GM18861 (cell line): ENCODE measurements at regions not wholly inside any gene's neighbourhood (a gene's known extent, or its start where the extent isn't known, plus 50 kb on each side); places are given as distances from the start of the nearest gene placed in this dataset.

Experiments
- ATAC-seq: cut with Tn5 transposase; IDR thresholded peaks from one replicate; pipeline ENCODE4 v1.9.1; 2021; ENCODE audit not compliant: unreplicated experiment

GRCh38 chr5:5017827-5018577 is 122.1 kb upstream of the ADAMTS16 start:
- no peak for ATAC-seq

DNA sequence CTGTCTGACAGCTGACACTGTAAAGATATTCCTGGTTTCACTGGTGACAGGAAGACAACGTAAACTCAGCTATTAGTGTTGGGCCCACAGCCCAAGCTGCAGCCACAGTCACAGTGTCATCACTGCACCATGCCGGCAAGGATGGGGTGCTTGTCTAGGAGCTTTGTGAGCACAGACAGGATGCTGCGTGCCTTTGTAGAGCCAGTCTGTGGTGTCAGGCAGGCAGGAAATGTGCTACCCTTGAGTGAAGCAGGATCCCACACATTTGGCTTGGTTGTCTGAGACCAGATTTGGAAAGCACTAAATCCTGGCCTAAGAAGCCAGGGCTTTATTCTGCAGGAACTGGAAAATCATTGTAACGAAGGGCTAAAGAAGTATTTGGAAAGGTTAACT is 121.6 kb upstream of the ADAMTS16 start:
- ATAC-seq: no peak

DNA sequence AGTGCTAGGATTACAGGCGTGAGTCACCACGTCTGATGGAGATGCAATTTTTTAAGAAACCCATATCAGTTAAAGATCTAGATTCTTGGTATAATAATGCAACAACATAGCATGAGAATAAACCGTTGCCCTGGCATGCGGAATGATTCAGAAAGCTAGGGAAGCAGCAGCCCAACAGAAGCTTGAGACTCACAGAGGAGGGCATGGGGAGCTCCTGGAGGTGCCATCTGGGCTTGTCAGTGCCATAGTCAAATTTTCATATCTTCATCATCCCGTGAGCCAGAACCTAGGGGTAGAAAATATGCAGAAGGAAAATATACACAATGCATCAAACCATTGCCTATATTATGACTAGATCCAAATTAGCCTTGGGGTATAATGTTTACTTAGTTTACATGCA is 118.7 kb upstream of the ADAMTS16 start:
- no peak for ATAC-seq

DNA sequence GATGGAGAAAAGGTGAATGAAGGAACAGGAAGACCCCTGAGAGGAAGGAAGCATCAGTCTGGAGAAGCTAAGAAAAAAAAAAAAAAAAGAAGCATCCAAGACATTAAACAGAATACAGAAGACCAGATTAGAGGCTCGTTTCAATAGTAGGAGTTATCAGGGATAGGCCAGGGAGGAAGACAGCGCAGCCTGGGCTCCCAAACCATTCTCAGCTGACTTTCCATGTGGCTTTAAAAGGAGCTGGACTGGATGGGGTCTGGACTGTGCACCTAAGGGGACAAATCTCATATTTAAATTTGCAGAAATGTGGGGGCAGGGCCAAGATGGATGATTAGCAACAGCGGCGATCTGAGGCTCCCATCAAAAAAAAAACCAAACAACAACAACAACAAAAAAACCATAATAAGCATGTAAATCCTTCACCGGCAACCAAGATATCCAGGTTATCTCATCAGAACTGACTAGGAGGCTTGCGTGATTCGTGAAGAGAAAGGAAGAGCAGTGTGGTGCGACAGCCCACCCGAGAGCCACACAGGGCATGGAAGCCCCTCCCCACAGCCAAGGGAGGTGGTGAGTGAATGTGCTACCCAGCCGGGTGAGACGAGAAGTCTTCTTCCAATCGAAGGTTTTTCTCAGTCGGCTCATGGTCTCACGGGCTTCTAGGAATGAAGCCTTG is 114.9 kb upstream of the ADAMTS16 start:
- no peak for ATAC-seq

- no peak for ATAC-seq
Observed at GRCh38 chr5:5025774-5026408, 114.2 kb upstream of the ADAMTS16 start.

DNA sequence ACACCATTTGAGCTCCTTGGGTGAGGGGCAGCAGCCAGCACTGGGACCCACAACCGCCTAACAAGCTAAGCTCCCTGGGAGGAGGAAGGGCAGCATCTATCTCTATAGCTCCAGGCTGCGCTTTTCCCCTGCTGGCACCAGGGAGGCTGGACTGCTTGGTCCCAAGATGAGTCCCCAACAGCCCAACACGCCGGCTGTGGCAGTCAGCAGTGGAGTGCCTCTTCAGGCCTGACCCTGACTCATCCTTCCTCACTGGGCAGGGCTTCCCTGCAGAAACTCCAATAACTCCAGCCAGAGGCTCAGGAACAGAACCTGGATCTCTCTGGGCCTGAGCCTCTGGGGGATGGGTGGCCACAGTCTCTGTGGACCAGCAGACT is 113.7 kb upstream of the ADAMTS16 start:
- no peak for ATAC-seq

- ATAC-seq: no peak
Observed at GRCh38 chr5:5031665-5032064, 108.5 kb upstream of the ADAMTS16 start.

DNA sequence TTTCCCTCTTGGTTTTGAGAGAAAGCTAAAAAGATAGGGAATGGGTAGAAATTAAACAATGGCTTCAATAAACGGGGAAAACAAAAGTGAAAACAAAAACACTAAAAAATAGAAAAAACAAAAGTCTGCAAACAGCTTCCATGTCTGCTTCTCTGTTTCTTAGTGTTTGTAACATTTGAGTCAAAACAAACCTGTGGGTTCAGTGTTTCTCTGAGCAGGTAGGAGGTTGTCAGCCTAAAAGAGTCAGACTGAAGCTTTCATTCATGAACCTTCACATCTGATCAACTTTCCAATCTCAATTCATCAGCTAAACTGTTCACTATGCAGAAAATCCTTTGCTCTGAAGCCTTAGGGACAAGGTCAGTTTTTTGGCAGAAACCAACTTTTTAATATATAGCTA is 102.5 kb upstream of the ADAMTS16 start:
- no peak for ATAC-seq

- no peak for ATAC-seq
Observed at GRCh38 chr5:5039918-5040317, 100.2 kb upstream of the ADAMTS16 start.

DNA sequence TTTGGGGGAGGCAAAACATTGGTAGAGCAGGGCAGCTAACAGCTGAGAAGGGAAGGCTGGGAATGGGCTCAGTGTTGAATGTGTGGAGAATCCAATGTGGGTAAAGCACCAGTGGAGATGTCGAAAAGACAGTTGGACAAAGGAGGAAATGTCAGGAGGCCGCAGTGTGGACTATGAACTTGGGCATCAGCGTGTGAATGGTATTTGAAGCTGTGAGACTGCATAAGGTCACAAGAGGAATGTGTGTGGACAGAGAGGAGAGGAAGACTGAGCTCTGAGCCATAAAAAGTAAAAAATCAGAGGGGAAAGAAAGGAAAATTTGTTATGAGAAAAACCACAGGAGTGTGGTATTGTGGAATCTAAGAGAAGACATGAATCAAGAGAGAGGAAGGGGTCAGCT is 99.4 kb upstream of the ADAMTS16 start:
- ATAC-seq: no peak

DNA sequence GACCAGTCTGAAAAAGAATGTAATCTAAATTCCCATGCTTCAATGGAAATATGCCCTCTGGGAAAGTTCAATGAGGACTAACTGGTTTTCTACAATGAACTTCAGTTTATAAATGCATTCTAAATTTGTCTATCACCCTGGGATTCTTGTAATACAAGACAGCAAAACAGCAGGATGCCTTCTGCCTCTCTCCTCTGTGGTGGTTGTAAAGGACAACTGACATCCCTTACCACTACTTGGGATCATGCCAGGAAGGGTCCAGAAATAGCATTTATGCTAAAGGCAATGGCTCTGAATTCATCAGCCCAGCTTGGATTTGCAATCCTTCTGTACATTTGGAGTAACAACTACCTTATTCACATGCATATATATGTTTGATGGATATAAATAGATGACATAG is 97.3 kb upstream of the ADAMTS16 start:
- no peak for ATAC-seq

- ATAC-seq: no peak
Observed at GRCh38 chr5:5043346-5043745, 96.8 kb upstream of the ADAMTS16 start.

DNA sequence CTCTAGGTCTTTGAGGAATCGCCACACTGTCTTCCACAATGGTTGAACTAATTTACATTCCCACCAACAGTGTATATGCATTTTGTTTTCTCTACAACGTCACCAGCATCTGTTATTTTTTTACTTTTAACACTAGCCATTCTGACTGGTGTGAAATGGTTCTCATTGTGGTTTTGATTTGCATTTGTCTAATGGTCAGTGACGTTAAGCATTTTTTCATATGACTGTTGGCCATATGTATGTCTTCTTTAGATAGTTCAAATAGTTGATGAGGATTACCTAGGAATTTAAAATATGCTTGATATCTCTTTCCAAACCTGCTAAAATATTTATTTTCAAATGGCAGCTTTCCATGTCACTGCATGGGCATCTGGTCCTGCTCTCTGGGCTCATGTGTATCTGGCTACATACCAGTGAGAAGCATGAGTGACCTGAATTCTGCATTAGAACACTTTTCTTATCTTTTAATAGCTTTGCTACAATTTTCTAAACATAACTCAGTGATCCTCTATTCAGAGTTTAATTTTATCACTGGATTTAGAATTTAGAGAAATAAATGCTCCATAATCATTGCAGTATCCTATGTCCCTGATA is 95.8 kb upstream of the ADAMTS16 start:
- no peak for ATAC-seq

- ATAC-seq: peak; percentile 92
Observed at GRCh38 chr5:5046680-5047502, 93.2 kb upstream of the ADAMTS16 start.

DNA sequence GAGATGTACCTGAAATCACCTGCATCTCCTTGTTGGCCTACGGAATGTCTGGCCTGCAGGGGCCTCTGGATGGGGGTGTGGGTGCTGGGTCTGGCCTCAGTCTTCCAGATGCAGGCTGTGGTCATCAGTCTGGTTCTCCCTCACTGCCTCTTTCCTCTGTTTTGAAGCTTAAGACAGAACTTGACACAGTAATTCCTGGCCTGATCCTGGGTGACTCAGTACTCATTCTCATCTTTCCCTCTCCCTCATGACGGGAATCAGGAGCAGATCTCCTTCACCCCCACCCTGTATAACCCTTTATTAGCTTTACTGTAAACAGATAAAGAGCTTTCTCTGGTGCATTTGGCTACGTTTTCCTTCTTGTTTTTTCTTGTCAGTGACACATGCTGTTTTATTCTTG is 89.3 kb upstream of the ADAMTS16 start:
- ATAC-seq: no peak

DNA sequence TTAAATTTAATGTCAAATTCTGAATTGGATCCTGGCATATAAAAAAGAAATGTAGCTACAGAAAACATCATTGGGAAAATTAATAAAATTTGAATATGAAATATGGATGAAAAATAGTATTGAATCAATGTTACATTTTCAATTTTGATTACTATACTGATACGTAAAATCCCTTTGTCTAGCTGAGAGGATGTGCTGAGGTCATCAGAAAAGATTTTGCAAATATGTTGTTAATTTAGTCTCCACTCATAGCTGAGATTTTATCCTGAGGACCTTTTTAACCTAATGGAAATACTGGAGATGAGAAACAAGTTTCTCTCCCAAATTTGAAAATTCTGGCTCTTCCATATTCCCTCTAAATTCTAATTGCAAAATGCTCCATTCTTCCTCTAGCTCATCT is 84.4 kb upstream of the ADAMTS16 start:
- ATAC-seq: no peak

GRCh38 chr5:5061836-5062235 is 78.3 kb upstream of the ADAMTS16 start:
- no peak for ATAC-seq

GRCh38 chr5:5062525-5063302 is 77.4 kb upstream of the ADAMTS16 start:
- ATAC-seq: no peak

- ATAC-seq: no peak
Observed at GRCh38 chr5:5063533-5063953, 76.6 kb upstream of the ADAMTS16 start.

DNA sequence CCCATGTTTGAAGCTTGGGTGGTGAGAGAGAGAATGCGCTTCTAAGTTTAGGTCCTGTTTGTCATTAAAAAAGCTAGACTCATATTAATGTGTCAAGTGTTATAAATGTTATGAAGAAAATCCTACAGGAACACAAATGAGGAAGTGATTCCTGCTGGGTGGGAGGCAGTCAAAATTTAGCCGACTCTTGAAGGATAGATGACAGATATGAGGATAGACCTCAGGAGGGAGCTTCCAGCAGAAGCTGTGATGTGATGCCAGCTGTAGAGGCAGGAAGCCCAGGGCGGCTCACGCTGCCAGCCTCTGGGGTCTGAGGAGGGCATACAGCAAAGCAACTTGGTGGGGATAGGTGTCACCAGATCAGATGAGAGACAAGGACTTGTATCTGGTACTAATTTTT is 74.7 kb upstream of the ADAMTS16 start:
- ATAC-seq: no peak
